ENCODE measurements at regions not wholly inside any gene's neighbourhood (a gene's known extent, or its start where the extent isn't known, plus 50 kb on each side); places are given as distances from the start of the nearest gene placed in this dataset.
A peak's percentile ranks its signal among the peaks of the same experiment; 100 is the strongest.

DNA sequence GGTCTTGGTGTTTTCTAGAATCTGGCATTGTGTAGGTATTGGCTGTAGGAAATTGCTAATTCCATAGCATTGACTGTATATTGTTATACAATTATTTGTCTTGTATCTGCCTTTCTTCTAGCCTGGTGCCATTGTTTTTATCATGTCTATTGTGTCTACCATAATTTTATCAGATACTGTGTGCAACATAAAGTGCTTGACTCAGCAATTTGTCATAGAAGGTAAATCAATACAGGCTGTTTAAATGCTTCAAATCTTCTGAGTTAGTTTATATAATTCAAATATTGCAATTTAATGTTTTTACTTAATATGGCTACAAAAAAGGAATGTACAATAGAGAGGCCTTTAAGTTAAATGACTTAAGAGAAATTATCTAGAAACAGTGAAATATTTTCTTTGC lies 263.3 kb upstream of the UGT8 start:
- Histone ChIP-seq H3K4me1 (no peaks in the 10 kb centered on the region), H3K4me3 (no peak overlapping the region), H3K9me3 (no peaks in the 10 kb centered on the region), H3K27ac (no peak overlapping the region), H3K27me3 (no peaks in the 10 kb centered on the region), H3K36me3 (no peaks in the 10 kb centered on the region)
- TF ChIP-seq CTCF (IDR thresholded peaks at IDR 0.05) = no peak
- ATAC-seq (no peak), DNase-seq (no peak)
- intact Hi-C loops (cut with DNase I) = no loop called here

DNA sequence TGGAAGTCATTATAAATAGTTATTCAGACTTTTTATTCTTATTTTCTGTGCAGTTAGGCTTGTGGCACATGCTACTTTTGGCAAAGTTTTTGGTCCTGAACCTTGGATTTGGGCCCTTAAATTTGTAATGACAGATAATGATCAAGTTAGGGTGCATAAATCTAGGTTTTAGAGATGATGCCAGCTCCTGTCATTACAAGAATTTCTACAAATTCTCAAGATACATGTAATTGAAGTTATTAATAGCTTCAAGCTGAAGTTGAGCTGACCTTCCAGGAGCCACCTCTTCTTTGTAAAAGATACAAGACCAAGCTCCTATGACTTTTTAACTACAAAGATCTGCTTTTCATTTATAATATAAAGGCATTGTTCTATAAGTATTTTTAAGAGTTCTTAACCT lies 255.6 kb upstream of the UGT8 start:
- Histone ChIP-seq H3K4me1 (no peaks in the 10 kb centered on the region), H3K9me3 (no peaks in the 10 kb centered on the region), H3K27me3 (no peaks in the 10 kb centered on the region), H3K36me3 (no peaks in the 10 kb centered on the region), H3K4me3 (no peak overlapping the region), H3K27ac (no peak overlapping the region)
- no peak for ATAC-seq
- intact Hi-C loops (cut with DNase I) = no loop called here
- no peak for TF ChIP-seq CTCF (IDR thresholded peaks at IDR 0.05)
- DNase-seq = no peak

DNA sequence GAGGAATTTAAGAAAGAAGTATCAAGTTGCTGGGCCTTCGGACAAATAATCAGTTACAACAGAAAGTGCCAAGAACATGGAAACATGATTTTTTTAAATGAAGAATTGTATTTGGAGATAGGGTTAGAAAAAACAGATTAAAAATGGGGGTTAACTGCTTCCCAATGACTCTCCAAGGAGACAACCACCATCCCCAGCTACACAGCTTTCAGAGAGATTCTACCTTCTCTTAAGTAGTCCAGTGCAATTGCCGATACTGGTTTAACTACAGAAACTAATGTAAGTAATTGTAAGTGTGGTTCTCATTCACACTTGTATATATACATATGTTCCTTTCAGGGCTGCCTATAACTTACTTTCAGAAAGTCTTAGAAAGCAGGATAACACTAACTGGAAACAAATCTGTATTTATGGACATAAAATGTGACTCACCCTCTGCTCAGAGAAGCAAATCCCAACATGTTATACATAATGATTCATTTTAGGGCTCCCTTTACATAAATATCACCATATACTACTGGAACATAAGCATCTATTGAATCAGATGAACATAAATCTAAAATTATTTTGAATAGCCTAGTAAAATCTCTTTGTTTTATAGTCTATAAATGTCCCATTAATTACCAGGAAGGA lies 248.9 kb upstream of the UGT8 start:
- TF ChIP-seq CTCF (IDR thresholded peaks at IDR 0.05) = no peak
- Histone ChIP-seq H3K9me3 (no peaks in the 10 kb centered on the region), H3K4me3 (no peak overlapping the region), H3K4me1 (no peaks in the 10 kb centered on the region), H3K36me3 (no peaks in the 10 kb centered on the region), H3K27ac (no peak overlapping the region), H3K27me3 (no peaks in the 10 kb centered on the region)
- intact Hi-C loops (cut with DNase I) = no loop called here
- DNase-seq (no peak), ATAC-seq (no peak)

- Histone ChIP-seq H3K4me3 (no peak overlapping the region), H3K36me3 (no peaks in the 10 kb centered on the region), H3K27me3 (no peaks in the 10 kb centered on the region), H3K9me3 (no peaks in the 10 kb centered on the region), H3K27ac (no peak overlapping the region), H3K4me1 (no peaks in the 10 kb centered on the region)
- no peak for TF ChIP-seq CTCF (IDR thresholded peaks at IDR 0.05)
- DNase-seq (no peak), ATAC-seq (no peak)
- intact Hi-C loops (cut with DNase I) = no loop called here
These were observed 239.7 kb upstream of the UGT8 start for GRCh38 chr4:114358901-114359300.

GRCh38 chr4:114361249-114361648 lies 237.4 kb upstream of the UGT8 start:
- no peaks in the 10 kb centered on the region for H3K9me3 ChIP-seq
- no peak for ATAC-seq
- TF ChIP-seq CTCF (IDR thresholded peaks at IDR 0.05) = no peak

DNA sequence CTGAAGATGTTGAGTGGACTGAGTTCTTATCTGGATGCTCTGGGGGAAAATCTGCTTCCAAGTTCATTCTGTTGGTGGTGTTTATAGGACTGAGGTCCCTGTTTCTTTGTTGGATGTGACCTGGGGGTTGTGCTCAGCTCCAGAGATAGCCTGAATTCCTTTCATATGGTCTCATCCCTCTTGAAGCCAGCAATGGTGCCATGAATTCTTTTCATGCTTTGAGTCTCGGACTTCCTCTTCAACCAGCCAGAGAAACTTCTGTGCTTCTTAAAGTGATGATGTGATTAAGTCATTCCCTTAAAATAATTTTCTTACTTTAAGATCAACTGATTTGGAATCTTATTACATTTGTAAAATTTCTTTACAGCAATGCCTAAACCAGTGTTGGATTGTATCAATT lies 233.8 kb upstream of the UGT8 start:
- ATAC-seq = peak; percentile 81
- intact Hi-C loops (cut with DNase I) = no loop called here

More at GRCh38 chr4:114361249-114361648, 237.4 kb upstream of the UGT8 start:
- DNase-seq = no peak
- Histone ChIP-seq H3K27ac (no peak overlapping the region), H3K27me3 (no peaks in the 10 kb centered on the region), H3K4me3 (no peak overlapping the region), H3K36me3 (no peaks in the 10 kb centered on the region), H3K4me1 (no peaks in the 10 kb centered on the region)
- intact Hi-C loops (cut with DNase I) = no loop called here

More for the DNA sequence above, 233.8 kb upstream of the UGT8 start:
- Histone ChIP-seq H3K27ac (no peak overlapping the region), H3K9me3 (no peaks in the 10 kb centered on the region), H3K36me3 (no peaks in the 10 kb centered on the region), H3K4me1 (no peaks in the 10 kb centered on the region), H3K4me3 (no peak overlapping the region), H3K27me3 (no peaks in the 10 kb centered on the region)
- no peak for TF ChIP-seq CTCF (IDR thresholded peaks at IDR 0.05)
- DNase-seq = no peak
